ENCODE measurements at regions not wholly inside any gene's neighbourhood (a gene's known extent, or its start where the extent isn't known, plus 50 kb on each side); places are given as distances from the start of the nearest gene placed in this dataset.

DNA sequence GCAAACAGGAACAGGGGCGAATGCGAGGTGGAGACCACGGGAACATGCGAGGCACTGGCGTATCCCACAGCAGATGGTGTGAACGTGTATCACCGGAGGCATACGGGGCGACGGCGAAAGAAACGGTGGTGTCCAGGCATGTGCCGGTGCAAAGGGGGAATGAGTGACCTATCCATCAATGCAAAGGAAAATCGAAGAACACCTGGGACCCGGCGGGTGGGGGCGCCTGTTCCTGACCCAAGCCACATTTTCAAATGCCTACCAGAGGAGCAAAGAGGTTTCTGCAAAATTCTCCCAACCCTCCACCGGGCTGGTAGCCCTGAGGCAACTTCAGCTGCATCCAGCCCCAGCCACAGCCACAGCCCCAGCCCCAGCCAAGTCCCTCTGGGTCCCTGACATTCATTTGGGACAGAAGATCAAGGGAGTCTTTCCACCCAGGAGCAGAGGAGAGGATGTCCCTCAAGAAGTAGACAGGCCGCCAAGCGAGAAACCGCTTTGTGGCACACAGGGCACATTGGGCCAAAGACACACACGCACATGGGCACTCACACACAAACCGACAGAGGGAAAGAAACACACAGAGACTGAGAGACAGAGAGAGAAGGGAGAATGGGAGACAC lies 164.0 kb upstream of the ZNF337 start:
- TF ChIP-seq CTCF (IDR thresholded peaks at IDR 0.05; ENCODE audit: low read depth, low read length) (no peak), EZH2phosphoT487 (IDR thresholded peaks at IDR 0.05; ENCODE audit: low read depth) (no peak)

Measured in OCI-LY3 (cell line).